Activated CD8-positive, alpha-beta T cell treated with anti-CD3 and anti-CD28 coated beads for 36 hours (primary cell): ENCODE measurements at regions not wholly inside any gene's neighbourhood (a gene's known extent, or its start where the extent isn't known, plus 50 kb on each side); places are given as distances from the start of the nearest gene placed in this dataset.

Source experiments
- ATAC-seq: fragments of 200-7000 bp; cut with Tn5 transposase; one replicate; pipeline ENCODE4 v1.10.0; 2021; ENCODE audit warnings: mild to moderate bottlenecking, moderate library complexity
- CTCF ChIA-PET: fragments of 350-600 bp; sonication (Branson Sonifier 250); formaldehyde crosslinking; loops from one replicate; lab custom pipeline; 2021; ENCODE audit warnings: antibody characterized with exemption; lab: Charles Lee
- POLR2A ChIA-PET: fragments of 350-600 bp; sonication (Branson Sonifier 250); formaldehyde crosslinking; loops from one replicate; lab custom pipeline; 2021; ENCODE audit warnings: antibody characterized with exemption; lab: Charles Lee
- DNase-seq: peaks from one replicate; pipeline ENCODE4 v3.0.0-alpha.2; 2020
- H3K27ac Mint-ChIP-seq: one replicate; pipeline ENCODE4 v1.8.0; 2021; ENCODE audit warnings: mild to moderate bottlenecking, mixed read lengths
- H3K27me3 Mint-ChIP-seq: one replicate; pipeline ENCODE4 v1.8.0; 2021; ENCODE audit warnings: mixed read lengths
- H3K36me3 Mint-ChIP-seq: one replicate; pipeline ENCODE4 v1.8.0; 2021; ENCODE audit warnings: low read depth, mixed read lengths
- H3K4me1 Mint-ChIP-seq: one replicate; pipeline ENCODE4 v1.8.0; 2021; ENCODE audit warnings: low read depth, mixed read lengths
- H3K4me3 Mint-ChIP-seq: one replicate; pipeline ENCODE4 v1.8.0; 2021; ENCODE audit warnings: mild to moderate bottlenecking, moderate library complexity, mixed read lengths
- H3K9me3 Mint-ChIP-seq: one replicate; pipeline ENCODE4 v1.8.0; 2021; ENCODE audit warnings: mixed read lengths
- intact Hi-C: fragments of 100-400 bp; cut with micrococcal nuclease; formaldehyde crosslinking; loops from one replicate; pipeline ENCODE4 v1.10.0; 2022
- TF ChIP-seq, protein P1 (sequence below): fragments of 200-600 bp; IDR thresholded peaks from one replicate; pipeline ENCODE4 v1.8.0; 2022; ENCODE audit warnings: antibody characterized with exemption, mild to moderate bottlenecking

DNA sequence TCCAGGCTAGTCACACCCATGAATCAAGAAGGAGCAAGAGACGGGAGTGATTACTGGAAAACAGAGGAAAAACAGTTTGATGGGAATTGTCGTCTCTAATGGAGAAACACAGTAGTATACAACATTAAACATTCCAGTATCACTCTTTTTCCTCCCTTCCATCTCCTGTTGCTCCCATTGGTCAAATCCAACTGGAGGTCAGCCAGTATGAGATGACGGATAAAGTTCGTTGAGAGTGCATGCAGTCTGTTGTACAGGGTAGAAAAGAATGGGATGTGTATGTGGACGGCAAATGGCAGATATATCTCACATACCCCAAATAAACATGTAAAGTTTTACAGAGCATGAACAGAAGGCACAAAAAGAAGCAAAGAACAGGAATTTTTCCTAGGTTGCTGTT lies 221.9 kb upstream of the TNP1 start:
- POLR2A ChIA-PET = no interaction called here
- H3K9me3 Mint-ChIP-seq = no peaks in the 10 kb centered on the region
- peaks cover 11% of the 10 kb centered on the region for H3K27me3 Mint-ChIP-seq
- DNase-seq (no peak), ATAC-seq (no peak)
- H3K4me3 Mint-ChIP-seq = no peak overlapping the region
- no peaks in the 10 kb centered on the region for H3K36me3 Mint-ChIP-seq
- H3K4me1 Mint-ChIP-seq = peaks cover 27% of the 10 kb centered on the region
- intact Hi-C loops = no loop called here
- no peak overlapping the region for H3K27ac Mint-ChIP-seq
- TF ChIP-seq, protein P1, sequence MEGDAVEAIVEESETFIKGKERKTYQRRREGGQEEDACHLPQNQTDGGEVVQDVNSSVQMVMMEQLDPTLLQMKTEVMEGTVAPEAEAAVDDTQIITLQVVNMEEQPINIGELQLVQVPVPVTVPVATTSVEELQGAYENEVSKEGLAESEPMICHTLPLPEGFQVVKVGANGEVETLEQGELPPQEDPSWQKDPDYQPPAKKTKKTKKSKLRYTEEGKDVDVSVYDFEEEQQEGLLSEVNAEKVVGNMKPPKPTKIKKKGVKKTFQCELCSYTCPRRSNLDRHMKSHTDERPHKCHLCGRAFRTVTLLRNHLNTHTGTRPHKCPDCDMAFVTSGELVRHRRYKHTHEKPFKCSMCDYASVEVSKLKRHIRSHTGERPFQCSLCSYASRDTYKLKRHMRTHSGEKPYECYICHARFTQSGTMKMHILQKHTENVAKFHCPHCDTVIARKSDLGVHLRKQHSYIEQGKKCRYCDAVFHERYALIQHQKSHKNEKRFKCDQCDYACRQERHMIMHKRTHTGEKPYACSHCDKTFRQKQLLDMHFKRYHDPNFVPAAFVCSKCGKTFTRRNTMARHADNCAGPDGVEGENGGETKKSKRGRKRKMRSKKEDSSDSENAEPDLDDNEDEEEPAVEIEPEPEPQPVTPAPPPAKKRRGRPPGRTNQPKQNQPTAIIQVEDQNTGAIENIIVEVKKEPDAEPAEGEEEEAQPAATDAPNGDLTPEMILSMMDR = no peak
- CTCF ChIA-PET = no interaction called here

DNA sequence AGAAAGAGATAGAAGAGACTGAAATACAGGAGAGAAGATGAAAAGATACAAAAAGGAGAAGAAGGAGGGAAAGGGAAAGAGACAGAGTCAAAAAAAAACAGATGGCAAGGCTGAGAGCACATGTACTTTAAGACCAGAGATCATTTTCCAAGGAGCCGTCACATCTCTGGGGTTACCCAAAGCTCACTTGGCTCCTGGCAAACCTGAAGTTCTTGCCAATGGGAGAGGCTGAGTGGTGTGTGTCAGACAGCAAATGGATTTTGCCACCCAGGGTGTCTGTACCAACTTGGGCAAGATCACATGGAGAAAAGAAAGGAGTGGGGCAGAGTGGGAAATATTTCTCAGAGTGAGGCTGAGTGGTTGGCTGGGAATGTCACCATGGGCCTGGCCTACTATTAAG lies 219.3 kb upstream of the TNP1 start:
- POLR2A ChIA-PET = interaction anchor here (1.5 kb wide), 1 partner anchor 21 kb away, joined by 3 read pairs; no protein-coding TSS in a partner anchor
- Mint-ChIP-seq H3K27me3 (peaks cover 10% of the 10 kb centered on the region), H3K9me3 (no peaks in the 10 kb centered on the region), H3K27ac (no peak overlapping the region), H3K4me1 (peaks cover 13% of the 10 kb centered on the region), H3K36me3 (no peaks in the 10 kb centered on the region), H3K4me3 (no peak overlapping the region)
- TF ChIP-seq, protein P1 = no peak
- CTCF ChIA-PET = no interaction called here
- intact Hi-C loops = no loop called here
- ATAC-seq (no peak), DNase-seq (no peak)

DNA sequence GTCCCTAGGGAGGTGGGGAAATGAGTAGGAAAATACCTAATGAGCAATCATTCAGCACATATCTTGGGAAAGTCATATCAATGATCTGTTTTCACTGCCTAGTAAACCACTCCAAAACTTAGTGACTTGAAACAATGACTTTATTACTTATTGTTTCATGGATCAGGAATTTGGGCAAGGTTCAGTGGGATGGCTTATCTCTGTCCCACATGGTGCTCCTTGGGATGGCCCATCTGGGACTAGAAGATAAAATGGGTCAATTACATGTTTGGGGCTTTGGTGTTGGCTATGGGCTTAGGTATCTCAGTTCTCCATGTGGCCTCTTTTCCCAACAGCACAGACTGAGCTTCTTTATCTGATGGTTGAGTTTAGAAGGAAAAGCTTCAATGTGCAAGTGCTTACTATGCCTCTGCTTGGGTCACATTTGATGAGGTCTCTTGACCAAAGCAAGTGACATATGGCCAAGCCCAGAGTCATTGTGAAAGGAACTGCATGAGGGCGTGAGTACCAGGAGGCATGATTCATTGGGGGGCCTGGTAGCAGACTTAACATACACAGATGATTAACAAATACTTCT lies 218.1 kb upstream of the TNP1 start:
- ATAC-seq (peak; percentile 77), DNase-seq (peak; percentile 50)
- TF ChIP-seq, protein P1 = no peak
- ChIA-PET CTCF (interaction anchor here (0.8 kb wide), 2 partner anchors 13 to 29 kb away, joined by 3 read pairs; no protein-coding TSS in a partner anchor), POLR2A (interaction anchor here (0.6 to 1.5 kb wide), 2 partner anchors 20 to 388 kb away, joined by 3 to 7 read pairs; no protein-coding TSS in a partner anchor)
- Mint-ChIP-seq H3K36me3 (no peaks in the 10 kb centered on the region), H3K27me3 (peaks cover 7% of the 10 kb centered on the region), H3K4me1 (peaks cover 13% of the 10 kb centered on the region), H3K9me3 (no peaks in the 10 kb centered on the region), H3K27ac (no peak overlapping the region), H3K4me3 (no peak overlapping the region)
- intact Hi-C loops = no loop called here

DNA sequence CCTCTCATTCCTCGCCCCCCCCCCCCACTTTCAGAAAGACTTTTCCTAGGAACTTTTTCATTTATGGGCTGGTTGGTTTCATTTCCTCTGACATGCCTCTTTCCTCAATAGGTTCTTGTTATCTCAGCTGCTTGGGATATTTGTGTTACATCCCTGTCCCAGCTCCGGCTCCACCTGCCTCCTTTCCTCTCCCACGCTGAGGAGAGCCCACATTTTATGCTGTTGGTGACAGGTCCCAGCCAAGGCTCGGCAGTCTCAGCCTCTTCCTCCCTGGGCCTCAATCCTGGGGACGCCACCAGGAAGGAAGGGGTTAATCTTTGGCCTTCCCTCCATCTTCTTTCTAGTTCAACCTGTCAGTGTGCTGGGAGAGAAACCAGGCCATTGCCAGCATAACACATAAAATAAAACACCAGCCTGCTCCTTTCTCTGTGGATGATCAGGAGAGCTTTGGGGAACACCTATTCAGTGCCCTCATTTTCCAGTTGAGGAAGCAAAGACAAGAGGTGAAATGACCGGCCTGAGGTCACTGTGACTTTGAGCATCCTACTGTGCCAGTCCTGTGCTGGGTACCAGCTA lies 216.9 kb upstream of the TNP1 start:
- TF ChIP-seq, protein P1 = no peak
- intact Hi-C loops = no loop called here
- DNase-seq = no peak
- Mint-ChIP-seq H3K4me3 (no peak overlapping the region), H3K27me3 (peaks cover 4% of the 10 kb centered on the region), H3K27ac (no peak overlapping the region), H3K4me1 (peaks cover 13% of the 10 kb centered on the region), H3K9me3 (no peaks in the 10 kb centered on the region), H3K36me3 (no peaks in the 10 kb centered on the region)
- no peak for ATAC-seq
- CTCF ChIA-PET = no interaction called here
- POLR2A ChIA-PET = no interaction called here

DNA sequence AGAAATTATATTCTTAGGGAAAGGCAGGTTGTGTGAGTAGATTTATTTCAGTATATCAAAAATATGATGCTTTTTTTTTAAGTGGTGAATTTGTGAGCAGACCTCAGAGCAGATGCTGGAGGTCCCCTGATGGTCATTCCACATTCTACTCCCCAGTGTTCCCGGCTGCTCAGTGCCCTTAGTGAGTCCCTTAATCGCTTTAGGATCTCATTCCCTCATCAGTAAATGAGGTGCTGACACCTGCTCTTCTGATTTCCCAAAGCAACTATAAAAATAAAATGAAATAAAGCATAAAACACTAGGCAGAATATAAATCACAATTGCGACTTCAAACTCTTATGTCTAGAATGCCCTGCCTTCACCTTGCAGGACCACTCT lies 216.2 kb upstream of the TNP1 start:
- DNase-seq = no peak
- H3K27me3 Mint-ChIP-seq = peaks cover 2% of the 10 kb centered on the region
- peaks cover 13% of the 10 kb centered on the region for H3K4me1 Mint-ChIP-seq
- TF ChIP-seq, protein P1 = no peak
- intact Hi-C loops = no loop called here
- ATAC-seq = no peak
- no peaks in the 10 kb centered on the region for H3K36me3 Mint-ChIP-seq
- no peaks in the 10 kb centered on the region for H3K9me3 Mint-ChIP-seq
- no peak overlapping the region for H3K4me3 Mint-ChIP-seq
- POLR2A ChIA-PET = no interaction called here
- H3K27ac Mint-ChIP-seq = no peak overlapping the region
- CTCF ChIA-PET = interaction anchor here (0.6 kb wide), 1 partner anchor 185 kb away, joined by 3 read pairs; no protein-coding TSS in a partner anchor
